ENCODE measurements at regions not wholly inside any gene's neighbourhood (a gene's known extent, or its start where the extent isn't known, plus 50 kb on each side); places are given as distances from the start of the nearest gene placed in this dataset.

- FAIRE-seq, result no peak
Measured at GRCh38 chr12:19963972-19964371, 404.4 kb upstream of the PDE3A start.

- no peak for FAIRE-seq
Measured at GRCh38 chr12:19964549-19964948, 403.8 kb upstream of the PDE3A start.

- FAIRE-seq, result no peak
Measured at GRCh38 chr12:19965196-19966038, 402.9 kb upstream of the PDE3A start.

DNA sequence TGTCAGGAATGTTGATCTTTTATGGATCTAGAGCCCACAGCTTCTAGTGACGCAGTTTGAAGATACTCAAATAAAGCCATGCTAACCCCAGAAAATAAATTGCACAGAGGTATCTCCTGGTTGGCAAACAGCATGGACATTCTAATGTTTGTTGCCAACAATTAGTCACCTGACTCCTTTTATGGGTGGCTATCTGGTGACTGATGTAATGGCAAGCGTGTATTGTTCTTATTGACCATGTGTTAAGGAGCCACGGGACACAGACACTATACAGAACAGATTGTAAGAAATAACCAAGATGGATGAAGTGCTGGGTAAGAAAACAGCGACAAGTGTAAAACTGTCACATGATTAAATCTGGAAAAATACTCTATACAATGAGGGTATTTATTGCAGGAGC lies 401.3 kb upstream of the PDE3A start:
- FAIRE-seq, result no peak

- no peak for FAIRE-seq
Measured at GRCh38 chr12:19967431-19967830, 400.9 kb upstream of the PDE3A start.

DNA sequence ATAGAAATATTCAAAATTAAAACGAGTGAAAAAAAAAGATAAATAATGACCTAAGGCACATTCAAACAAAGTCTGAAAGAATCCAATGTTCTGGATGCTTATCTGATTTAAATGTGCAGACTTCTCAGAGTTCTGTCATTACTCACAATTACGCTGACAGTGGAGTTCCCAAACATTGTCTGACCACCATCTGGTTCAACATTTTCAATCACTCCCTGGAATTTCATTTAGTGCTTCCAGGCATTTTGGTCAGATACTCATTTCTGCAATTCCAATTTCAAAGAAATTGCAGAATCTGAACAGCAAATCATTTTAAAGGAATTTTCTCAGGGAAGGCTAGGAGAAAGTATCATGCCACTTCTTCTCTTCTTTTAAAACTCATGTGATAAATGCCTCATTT lies 398.2 kb upstream of the PDE3A start:
- no peak for FAIRE-seq

DNA sequence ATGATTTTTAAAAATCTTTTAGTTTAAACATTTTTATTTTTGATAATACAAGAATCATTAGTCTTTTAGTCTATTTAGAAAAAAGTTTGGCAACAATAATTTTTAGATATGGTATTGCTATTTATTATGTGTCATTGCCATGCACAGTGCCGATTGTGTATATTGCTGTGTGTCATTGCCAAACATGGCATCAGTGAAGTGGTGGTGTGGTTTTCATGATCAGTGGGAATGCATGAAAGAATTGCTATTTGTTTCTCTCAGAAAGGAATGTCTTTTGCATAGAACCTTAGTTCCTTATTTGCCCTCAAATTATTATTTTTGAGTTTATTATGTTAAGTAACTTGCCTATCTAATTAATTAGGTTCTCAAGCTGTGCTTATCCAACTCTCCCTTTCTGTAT lies 397.5 kb upstream of the PDE3A start:
- no peak for FAIRE-seq

DNA sequence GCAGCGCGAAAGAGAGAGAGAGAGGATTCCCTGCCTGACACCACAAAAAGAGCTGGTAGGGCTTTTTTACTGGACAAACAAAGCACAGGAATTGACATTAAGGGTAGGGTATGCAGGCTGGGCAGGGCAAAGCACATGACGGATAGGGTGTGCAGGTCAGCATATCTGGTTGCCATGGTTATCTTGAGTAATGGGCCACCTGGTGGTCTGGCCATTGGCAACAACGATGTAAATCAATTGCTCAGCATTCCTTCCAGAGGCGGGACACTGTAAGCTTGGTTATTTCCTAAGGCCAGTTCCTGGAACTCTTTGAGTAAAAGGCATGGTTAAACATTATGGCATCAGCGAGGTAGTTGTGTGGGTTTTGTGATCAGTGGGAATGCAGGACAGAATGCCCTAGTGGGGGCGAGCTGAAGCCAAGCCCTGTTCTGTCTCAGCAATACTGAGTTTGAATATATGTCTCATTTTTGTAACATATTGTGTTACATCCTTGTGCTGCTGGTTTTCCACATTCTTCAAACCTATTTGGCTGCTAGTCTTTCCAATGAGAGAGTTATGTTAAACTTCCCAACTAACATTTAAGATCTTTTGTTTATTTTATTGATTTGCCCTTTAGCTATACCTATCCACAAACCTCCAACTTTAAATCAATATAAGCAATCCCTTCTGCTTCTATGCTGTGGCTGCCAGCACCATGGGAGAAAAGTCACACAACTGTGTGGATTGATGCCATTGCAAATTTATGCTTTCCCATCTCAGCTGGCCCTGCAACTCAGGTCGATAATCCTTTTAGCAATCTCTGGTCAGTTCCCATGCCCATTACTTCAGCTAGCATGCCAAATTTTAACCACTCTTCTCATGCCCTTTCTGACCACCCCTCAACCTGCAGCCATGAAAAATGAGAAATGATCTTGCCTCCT lies 396.7 kb upstream of the PDE3A start:
- FAIRE-seq, result no peak

DNA sequence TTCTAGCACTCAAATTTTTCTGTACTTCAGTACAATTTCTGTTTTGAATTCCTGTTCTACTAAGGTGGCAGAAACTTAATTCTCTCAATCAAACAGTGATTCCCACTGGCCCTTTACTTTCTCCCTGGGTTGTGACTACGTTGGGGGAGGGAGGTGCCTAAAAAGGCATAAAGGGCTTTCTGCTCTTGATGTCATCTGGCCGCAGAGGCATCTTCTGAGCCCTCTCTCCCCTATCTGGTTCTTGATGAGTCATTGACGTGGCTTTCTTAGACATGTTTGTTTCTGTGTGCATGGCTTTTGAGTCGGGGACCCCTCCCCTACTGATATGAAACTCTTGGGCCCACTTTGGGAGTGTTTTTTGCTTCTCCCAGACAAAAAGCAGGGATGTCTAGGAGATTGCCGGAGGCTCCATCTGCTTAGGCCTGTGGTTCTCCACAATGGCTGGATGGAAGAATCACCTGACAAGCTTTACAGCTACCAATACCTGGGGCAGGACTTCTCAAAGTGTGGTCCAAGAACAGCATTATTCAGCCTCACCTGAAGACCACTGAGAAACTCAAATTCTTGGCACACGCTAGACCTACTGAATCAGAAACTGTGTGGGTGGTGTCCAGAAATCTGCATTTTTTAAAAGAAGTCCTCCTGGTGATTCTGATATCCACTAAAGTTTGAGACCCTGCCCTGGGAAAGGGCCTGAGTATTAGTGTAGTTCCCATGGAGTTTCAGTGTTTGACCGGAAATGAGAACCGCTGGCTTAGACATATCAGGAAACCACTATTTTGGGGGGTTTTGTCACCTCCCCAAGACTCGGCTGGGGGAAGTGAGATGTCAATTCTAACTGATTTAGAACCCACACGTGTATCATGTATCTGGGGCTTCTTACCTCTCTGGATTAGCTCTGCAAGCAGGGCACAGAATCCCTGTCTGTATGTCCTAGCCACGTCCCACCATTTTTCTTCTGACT lies 395.7 kb upstream of the PDE3A start:
- FAIRE-seq, result no peak

- no peak for FAIRE-seq
Measured at GRCh38 chr12:19978193-19978592, 390.1 kb upstream of the PDE3A start.

GRCh38 chr12:19979584-19979983 lies 388.8 kb upstream of the PDE3A start:
- FAIRE-seq, result no peak

- no peak for FAIRE-seq
Measured at GRCh38 chr12:19981944-19982343, 386.4 kb upstream of the PDE3A start.

DNA sequence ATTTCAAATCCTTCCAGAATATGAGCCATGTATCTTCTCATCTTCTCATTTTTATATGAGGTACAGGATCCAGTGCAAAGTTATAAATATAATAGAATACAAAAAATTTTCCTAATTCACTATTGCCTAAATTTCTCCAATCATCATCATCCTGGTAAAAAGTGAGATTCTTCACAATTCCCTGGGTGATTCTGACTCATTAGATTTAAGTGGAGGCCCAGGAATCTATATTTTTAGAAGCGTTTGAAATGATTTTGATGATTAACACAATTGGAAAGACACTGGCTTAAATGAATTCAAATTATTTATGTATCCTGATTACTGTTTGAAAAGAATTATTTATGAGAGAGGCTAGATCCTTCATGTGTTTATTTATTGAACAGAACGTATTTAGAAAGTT lies 380.3 kb upstream of the PDE3A start:
- no peak for FAIRE-seq

- no peak for FAIRE-seq
Measured at GRCh38 chr12:19988459-19988873, 379.9 kb upstream of the PDE3A start.

GRCh38 chr12:19988948-19989347 lies 379.4 kb upstream of the PDE3A start:
- FAIRE-seq, result no peak

GRCh38 chr12:19991146-19991545 lies 377.2 kb upstream of the PDE3A start:
- FAIRE-seq, result no peak

GRCh38 chr12:19992311-19992710 lies 376.0 kb upstream of the PDE3A start:
- no peak for FAIRE-seq

- FAIRE-seq, result no peak
Measured at GRCh38 chr12:19994968-19995367, 373.4 kb upstream of the PDE3A start.

DNA sequence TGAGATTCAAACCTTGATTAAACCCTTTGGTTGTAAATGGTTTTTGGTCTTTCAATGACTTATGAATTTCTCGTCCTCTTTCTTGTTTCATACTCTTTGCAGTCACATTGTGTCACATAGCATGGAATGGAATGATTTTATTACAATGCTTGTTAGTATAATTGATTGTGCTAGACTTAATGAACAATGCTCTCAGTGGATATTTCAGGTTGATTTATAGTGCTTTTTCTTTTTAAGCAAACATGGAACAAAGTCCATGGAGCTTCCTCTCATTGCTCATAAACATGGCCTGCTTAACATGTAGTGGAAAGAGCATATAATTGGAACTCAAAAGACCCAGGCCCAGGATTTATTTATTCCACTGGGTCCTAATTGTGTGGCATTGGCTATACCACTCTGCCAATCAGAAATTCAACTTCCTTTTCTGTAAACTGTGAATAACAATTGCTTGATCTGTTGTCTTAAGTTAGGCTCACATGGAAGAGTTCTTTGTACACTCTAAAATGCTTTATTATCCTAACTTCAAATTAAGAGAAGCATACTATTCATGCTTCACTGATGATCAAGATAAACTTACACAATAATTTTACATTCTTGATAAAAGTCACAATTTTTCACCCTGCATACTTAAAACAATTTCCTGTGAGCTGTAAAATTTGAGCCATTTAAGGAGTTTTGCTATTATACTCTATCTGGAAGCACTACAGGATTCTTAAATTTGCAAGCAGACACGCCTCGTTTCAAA lies 370.5 kb upstream of the PDE3A start:
- no peak for FAIRE-seq

GRCh38 chr12:19998411-19998810 lies 369.9 kb upstream of the PDE3A start:
- no peak for FAIRE-seq

DNA sequence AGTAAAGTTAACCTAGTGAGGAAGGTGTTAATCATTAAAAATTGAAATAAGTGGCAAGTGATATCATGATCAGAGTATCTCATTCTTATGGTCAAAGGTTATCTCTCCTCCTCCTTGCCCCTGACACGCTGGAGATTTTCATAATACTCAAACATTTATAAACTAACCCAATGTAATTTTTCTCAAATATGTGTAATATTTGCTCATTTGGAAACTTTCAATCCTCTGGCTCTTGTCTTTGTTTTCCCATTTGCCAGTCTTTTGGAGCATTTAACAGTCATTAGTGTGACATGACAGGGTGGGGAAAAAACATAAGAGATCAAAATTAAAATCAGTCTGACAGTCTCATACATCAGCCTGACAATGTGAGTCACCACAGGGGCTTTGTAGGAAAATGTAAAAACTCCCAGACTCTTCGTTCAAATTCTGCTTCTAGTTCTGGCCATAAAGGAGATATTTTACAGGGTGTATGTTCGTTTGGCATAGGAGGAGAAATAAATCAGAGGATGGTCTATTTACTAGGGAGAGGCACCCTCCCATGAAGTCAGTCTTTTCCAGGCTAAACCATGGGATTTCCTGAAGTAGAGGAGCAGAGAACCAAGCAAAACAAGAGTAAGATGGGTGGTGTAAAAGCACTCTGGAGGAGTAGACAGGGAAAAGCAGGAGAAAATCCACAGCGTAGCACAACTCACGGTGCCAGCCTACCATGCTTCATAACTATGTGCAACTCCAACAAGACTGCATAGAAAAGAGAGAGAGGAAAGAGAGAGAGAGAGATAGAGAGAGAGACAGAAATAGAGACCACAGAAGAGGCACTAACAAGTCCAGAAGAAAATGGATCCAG lies 369.2 kb upstream of the PDE3A start:
- no peak for FAIRE-seq

Data from TTC549 (cell line).